ENCODE measurements at regions not wholly inside any gene's neighbourhood (a gene's known extent, or its start where the extent isn't known, plus 50 kb on each side); places are given as distances from the start of the nearest gene placed in this dataset.

DNA sequence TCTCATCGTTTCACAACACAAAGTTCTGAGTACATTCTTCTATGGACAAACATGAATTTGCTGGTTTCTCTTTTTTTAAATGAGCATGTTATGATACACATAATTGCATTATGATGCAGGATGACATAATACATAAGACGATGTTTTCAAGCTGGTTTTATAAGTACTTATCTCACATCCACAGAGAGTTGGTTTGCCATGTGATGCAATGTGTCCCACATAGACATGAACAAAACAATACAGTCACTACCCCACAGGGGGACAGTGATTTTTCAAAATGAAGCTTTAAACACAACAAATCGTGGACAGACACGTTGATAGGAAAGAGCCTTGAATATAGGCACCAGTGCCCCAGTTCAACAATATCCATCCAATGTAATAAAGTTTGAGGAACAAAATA lies 447.1 kb downstream of the KLF12 start:
- TF ChIP-seq, protein P1, sequence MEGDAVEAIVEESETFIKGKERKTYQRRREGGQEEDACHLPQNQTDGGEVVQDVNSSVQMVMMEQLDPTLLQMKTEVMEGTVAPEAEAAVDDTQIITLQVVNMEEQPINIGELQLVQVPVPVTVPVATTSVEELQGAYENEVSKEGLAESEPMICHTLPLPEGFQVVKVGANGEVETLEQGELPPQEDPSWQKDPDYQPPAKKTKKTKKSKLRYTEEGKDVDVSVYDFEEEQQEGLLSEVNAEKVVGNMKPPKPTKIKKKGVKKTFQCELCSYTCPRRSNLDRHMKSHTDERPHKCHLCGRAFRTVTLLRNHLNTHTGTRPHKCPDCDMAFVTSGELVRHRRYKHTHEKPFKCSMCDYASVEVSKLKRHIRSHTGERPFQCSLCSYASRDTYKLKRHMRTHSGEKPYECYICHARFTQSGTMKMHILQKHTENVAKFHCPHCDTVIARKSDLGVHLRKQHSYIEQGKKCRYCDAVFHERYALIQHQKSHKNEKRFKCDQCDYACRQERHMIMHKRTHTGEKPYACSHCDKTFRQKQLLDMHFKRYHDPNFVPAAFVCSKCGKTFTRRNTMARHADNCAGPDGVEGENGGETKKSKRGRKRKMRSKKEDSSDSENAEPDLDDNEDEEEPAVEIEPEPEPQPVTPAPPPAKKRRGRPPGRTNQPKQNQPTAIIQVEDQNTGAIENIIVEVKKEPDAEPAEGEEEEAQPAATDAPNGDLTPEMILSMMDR (IDR thresholded peaks at IDR 0.05): no peak
- TF ChIP-seq POLR2A (IDR thresholded peaks at IDR 0.05; ENCODE audit: low read depth) (no peak), EP300 (IDR thresholded peaks at IDR 0.05) (no peak)

All from esophagus muscularis mucosa (tissue), 4 donors.